NCI-H2081 treated with DMSO at 0.1 percent for 48 hours (cell line): ENCODE measurements at regions not wholly inside any gene's neighbourhood (a gene's known extent, or its start where the extent isn't known, plus 50 kb on each side); places are given as distances from the start of the nearest gene placed in this dataset.
"Not testable (repeated sequence)": the region's sequence is repeated elsewhere in the genome, so short reads cannot be mapped to it uniquely, and the experiment has no call there.

ENCODE experiments used
- DNase-seq: peaks from one replicate; lab custom pipeline; 2025; lab: John Stamatoyannopoulos, UW

DNA sequence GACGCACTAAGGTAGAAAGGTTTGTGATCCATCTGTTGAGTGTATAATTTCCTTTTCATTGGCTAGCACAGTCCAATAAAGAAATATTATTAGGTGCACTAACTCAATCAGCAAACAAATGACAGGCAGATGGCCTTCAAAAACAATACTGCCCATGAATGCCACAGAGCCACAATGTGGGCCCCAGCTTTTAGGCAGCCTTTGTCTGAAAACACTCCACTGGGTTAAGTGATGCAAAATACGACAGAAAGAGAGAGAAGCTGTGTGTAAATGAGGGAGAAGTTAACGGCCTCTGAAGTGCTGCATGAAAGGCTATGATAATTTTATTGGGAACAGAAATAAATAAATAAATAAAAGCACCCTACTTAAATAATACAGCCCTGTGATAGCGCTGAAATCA, 274.6 kb downstream of the NKX6-1 start:
- DNase-seq = no peak

GRCh38 chr4:84221704-84222103, 277.4 kb downstream of the NKX6-1 start:
- no peak for DNase-seq

GRCh38 chr4:84220990-84221389, 278.1 kb downstream of the NKX6-1 start:
- no peak for DNase-seq

DNA sequence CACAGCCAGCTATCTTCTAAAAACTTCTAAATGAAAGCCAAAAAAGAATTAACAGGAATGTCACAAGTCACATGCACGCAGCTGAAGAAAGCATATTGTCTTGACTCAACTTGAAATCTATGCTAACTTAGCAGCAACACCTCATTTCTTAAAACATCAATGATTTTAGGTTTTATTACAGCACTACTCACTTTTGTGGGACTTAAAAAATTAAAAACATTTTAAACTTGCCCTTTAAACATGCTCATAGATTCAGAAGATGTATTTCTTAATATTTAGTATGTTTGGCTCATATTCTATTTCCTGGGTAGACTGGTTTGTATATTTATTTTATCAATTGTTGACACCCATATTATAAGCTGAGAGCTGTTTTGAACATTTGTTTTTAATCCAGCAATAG, 279.4 kb downstream of the NKX6-1 start:
- DNase-seq = no peak

DNA sequence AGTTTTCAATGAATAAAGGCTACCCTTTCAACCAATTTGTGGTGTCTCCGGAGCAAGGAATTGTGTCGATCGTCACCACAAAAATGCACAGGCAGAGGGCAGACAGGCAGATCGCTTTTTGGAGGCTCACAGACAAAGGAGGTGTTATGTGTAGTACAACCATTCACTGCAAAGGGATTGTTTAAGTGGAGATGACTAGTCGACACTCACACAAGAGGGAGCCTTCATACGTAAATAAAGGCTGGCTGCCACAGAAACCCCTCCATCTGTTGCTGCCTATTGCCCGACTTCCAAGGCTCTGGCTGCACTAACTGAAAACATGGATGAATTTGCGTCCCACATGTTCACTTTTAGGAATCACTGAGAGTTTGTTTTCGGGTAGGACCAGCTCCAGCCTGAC, 281.1 kb downstream of the NKX6-1 start:
- no peak for DNase-seq

DNA sequence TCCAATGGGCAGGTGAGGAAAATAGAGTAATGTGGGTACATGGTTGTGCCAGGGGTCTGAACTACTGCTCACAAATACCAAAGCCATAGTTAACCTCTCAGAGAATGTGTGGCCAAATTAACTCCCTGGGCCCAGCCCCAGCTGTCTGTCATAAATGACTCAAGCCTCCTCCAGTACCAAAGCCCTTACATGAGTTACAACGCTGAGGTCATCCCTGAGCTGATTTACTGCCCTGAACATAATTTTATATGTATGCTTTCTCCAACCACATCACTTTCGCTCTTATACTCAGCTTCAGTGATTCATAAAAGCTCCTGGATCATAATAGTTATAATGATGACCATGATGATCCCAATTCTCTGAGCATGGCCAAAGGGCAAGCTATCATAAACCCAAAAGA, 283.9 kb downstream of the NKX6-1 start:
- no peak for DNase-seq

DNA sequence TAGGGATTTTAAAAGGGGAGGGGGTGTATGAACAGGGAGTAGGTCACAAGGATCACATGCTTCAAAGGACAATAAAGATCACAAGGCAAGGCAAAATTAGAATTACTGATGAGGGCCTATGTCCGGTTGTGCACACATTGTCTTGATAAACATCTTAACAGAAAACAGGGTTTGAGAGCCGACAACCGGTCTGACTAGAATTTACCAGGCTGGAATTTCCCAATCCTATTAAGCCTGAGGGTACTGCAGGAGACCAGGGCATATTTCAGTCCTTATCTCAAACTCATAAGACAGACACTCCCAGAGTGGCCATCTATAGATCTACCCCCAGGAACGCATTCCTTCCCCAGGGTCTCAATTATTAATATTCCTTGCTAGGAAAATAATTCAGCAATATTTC, 292.9 kb downstream of the NKX6-1 start:
- not testable (repeated sequence) for DNase-seq

DNA sequence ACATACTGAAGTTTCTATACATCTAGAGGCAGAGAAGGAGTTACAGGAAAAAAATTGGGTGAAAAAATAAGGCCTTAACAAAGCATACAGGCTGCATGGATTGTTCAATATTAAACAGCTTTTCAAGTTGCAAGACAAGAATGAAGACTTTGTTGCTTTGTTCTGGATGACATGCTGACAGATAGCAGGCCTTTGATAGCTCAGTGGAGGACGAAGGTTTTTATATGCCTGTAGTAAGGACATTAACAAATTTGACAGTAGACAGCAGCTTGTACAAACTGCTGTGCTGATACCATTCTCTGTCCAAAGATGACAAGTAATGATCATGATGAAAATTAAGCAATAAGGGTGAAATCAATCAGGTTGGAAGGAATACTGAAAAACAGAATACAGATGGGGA, 309.9 kb downstream of the NKX6-1 start:
- no peak for DNase-seq

DNA sequence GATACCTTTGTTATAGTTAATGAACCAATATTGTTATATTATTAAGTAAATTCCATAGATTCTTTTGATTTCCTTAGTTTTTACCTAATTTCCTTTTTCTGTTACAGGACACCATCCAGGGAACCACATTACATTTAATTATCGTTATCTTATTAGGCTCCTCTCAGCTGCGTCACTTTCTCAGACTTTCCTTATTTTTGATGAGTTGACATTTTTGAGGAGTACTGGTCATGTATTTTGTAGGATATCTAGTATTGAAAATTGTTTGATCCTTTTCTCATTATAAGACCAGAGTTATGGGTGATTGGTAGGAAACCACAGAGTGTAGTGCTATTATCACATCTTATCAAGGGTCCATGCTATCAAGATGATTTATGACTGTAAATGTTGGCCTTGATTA, 319.7 kb downstream of the NKX6-1 start:
- no peak for DNase-seq

DNA sequence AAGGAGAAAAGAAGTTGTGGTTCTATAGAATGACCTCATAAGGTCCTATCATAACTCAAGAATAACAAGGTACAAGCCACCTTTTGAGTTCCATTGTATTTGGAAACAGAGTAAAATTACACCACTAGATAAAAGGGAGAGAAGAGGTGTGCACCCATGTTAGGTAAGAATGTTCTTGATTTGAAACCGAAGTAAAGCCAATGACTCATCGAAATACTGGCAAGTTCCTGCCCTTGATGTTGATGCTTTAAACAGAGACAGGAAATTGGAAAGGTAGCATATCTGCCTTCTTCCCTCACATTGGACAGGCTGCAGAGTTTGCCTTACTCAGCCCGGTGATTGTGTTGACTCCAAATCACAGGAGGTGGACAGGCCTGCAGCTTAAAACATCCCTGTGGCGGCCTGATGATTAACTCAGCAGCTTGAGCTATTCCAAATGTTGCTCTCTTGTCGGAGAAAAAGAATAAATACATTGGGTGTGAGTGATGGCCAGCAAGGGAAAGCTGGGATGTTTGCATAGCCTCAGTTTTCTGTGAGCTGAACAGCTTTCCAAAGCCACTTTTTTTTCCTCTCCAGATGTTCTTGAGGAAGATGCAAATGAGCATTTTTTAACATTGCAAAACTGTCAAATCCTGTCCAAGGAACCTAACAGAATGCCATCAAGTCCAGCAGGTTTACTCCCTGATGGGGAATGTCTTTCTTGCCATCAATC, 321.1 kb downstream of the NKX6-1 start:
- no peak for DNase-seq

- no peak for DNase-seq
Measured at GRCh38 chr4:84176016-84176415, 323.1 kb downstream of the NKX6-1 start.

DNA sequence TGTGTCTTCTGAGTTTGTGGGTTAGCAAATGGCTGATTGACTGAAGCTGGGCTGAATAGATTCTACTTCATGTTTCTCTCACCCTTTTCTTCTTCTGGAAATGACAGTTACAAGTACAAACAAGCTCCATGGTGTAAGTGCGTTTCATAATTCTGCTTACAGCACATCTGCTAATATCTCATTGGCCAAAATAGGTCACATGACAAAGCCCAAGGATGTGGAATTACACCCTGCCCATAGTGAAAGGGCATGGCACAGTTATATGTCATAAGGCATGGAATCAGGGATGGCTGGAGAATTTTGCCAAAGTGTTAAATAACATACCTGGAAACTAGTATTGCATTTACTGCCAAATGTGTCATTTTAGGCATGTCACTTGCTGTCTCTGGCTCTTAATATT, 327.2 kb downstream of the NKX6-1 start:
- DNase-seq = no peak

DNA sequence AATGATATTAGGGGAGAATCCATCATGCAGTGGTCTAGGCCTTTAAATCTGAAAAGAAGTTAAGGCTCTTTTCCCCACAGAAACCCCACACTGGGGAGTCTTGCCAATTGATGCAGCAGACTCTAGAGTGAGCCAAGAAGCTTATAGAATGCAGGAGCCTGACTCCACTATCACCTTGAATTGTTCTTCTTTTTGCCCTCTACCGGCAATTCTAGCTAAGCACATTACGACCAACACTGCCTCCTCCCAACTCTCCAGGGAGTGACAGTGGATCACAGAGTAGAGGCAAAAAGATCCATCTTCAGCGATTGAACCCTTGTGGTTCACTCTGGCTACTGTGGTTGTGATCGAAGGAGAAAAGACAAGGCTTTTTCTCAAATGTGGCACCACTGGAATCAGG, 331.5 kb downstream of the NKX6-1 start:
- no peak for DNase-seq

DNA sequence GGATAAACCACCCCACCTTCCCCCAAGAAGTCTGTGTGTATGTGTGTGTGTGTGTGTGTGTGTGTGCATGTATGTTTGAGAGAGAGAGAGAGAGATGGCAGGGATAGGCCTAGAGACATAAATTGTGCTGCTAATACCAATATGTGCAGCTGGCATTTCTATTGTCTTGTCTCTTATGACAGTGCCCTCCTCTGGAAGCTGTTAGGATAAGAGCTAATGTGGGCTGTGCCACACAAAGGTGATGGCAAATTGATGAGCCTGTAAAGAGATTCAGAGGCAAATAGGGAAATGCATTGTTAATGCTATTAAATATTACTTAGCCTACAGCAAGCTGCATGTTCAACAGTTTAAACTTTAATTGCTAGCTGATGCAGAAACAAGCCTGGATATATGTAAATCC, 332.0 kb downstream of the NKX6-1 start:
- DNase-seq = no peak

GRCh38 chr4:84166486-84166885, 332.6 kb downstream of the NKX6-1 start:
- no peak for DNase-seq

- DNase-seq = no peak
Measured at GRCh38 chr4:84164201-84164600, 334.9 kb downstream of the NKX6-1 start.

GRCh38 chr4:84159762-84160161, 339.3 kb downstream of the NKX6-1 start:
- DNase-seq = no peak

- DNase-seq = no peak
Measured at GRCh38 chr4:84158670-84159069, 340.4 kb downstream of the NKX6-1 start.

DNA sequence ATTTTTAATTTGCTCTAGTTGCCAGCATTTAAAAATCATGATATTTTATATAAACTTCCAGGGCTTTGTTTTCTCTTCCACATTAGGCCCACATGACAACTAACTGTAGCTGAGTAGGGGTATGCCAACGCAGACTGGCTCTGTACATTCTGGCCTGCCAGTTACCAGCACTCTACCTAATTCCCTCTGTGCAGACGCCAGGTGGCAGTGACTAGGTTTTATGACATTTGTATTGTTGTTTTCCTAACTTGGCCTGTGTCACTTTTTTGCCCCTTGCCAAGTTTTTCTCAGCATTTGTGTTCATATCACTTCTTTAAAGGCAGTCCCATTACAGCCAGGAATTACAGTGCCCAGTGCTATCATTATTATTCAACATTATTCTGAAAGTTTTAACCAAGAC, 347.5 kb downstream of the NKX6-1 start:
- no peak for DNase-seq

- DNase-seq = no peak
Measured at GRCh38 chr4:84150177-84150576, 348.9 kb downstream of the NKX6-1 start.

DNA sequence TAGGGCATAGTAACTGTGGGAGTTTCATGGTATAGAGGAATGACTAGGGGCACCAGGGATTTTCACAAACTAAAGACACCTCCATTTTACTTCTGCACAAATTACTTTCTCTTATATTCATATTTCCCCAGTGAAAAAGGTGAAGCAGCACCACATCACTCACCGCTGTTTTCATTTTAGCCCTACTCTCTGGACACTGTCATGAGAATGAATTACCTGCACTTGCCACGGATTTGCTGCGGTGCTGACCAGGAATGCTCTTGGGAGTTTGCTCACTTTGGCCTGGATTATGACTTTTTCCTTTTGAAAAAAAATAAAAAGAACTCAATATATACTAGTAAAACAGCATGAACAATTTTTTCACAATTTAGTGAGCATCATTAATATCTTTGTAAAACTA, 351.3 kb downstream of the NKX6-1 start:
- no peak for DNase-seq

- no peak for DNase-seq
Measured at GRCh38 chr4:84146300-84146959, 352.7 kb downstream of the NKX6-1 start.

GRCh38 chr4:84145176-84145575, 353.9 kb downstream of the NKX6-1 start:
- DNase-seq = no peak

- not testable (repeated sequence) for DNase-seq
Measured at GRCh38 chr4:84126911-84127310, 372.2 kb downstream of the NKX6-1 start.
